ENCODE measurements at regions not wholly inside any gene's neighbourhood (a gene's known extent, or its start where the extent isn't known, plus 50 kb on each side); places are given as distances from the start of the nearest gene placed in this dataset.

DNA sequence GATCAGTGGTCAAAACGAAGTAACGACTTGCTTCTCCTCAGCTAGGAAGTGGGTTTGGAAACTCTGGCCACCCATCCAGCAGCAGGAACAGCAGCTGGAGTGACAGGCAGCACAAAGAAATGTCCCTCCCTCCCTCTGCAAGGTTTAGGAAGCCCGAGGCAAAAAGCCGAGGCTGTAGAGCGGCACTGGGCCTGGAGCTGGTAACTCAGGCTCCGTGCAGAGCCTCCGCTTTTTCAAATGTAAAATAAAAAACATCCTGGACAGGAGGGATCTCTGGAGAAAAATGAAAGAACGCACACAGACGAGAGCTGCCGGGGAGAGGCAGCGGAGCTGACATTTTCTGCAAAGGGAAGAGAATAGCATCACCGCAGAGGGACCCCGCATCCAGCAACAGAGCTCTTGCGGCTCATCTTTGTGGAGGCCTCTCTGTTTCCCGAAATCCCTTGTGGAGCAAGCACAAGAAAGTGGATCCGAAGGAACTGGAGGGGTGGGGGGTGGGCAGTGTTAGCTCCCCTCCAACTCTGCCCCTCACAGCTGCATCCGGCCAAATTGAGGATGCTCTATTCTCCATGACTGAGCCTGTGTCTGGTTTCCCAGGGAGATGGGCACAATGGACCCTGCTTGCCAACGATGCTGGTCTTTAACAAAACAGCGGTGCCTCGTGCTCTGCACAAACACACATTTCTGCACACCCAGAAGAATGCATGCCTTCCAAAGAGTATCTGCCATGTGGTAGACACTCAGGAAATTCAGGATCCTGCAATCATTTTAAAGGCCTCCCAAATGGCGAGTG is 335.5 kb upstream of the ZFHX3 start:
- CTCF ChIA-PET: no interaction called here
- POLR2A ChIA-PET: no interaction called here
- no peak for DNase-seq (ENCODE audit: extremely low spot score)
- TF ChIP-seq, protein P1, sequence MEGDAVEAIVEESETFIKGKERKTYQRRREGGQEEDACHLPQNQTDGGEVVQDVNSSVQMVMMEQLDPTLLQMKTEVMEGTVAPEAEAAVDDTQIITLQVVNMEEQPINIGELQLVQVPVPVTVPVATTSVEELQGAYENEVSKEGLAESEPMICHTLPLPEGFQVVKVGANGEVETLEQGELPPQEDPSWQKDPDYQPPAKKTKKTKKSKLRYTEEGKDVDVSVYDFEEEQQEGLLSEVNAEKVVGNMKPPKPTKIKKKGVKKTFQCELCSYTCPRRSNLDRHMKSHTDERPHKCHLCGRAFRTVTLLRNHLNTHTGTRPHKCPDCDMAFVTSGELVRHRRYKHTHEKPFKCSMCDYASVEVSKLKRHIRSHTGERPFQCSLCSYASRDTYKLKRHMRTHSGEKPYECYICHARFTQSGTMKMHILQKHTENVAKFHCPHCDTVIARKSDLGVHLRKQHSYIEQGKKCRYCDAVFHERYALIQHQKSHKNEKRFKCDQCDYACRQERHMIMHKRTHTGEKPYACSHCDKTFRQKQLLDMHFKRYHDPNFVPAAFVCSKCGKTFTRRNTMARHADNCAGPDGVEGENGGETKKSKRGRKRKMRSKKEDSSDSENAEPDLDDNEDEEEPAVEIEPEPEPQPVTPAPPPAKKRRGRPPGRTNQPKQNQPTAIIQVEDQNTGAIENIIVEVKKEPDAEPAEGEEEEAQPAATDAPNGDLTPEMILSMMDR (IDR thresholded peaks at IDR 0.05; ENCODE audit: control extremely low read depth, extremely low read depth, low read depth, missing control alignments): no peak

DNA sequence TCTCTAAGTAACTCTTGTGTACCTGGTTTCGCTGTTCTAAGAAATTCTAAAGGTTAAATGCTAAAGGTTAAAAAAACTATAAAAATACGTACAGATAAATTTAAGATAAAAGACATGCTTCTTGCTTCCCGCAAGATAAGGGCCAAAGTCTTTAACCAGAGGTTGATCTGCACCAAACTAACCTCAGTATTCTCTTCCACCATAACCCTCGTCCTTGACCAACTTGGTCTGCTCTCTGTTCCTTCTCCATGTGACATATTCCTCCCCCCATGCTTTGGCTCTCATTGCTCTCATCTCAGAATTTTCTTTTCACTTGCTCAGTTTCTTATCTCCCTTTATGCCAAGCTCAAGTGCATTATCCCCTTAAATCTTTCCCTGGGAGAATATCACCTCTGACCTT is 330.5 kb upstream of the ZFHX3 start:
- TF ChIP-seq, protein P1 (IDR thresholded peaks at IDR 0.05; ENCODE audit: control extremely low read depth, extremely low read depth, low read depth, missing control alignments): no peak
- CTCF ChIA-PET: interaction anchor here (0.8 kb wide), 1 partner anchor 247 kb away, joined by 3 read pairs; no protein-coding TSS in a partner anchor
- POLR2A ChIA-PET: no interaction called here
- DNase-seq (ENCODE audit: extremely low spot score): no peak

DNA sequence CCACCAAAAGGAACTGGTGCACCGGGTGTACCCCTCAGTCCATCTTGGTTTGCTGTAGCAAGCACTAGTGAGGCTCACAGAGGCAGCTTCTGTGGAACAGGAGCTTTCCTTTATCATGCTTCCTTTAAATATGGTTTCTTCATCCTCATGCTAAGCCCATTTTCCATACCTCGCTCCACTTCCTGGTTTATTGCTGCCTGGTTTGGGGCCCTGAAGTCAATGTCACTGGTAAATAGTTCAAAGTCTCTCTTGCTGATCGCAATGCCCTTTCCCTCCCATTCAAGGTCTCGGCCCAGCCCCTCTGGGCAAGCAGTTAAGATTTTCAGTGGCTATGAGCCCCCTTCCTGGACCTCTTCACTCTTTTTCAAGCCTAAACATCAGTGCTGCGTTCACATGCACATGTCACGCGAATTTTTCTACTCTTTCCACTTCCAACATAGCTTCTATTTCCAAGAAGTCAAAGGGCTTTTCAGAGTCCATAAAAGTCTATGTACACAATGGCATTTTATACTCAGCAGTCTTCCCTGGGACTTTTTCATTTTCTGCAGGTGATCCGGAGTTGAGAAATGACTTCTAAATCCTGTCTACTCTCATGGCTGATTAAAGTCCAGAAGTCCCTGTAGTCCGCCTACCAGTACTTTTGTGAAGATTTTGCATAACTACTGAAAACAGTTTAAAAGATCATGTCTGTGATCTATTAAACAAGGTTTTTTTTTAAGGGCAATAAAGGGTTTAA is 323.8 kb upstream of the ZFHX3 start:
- ChIA-PET POLR2A (no interaction called here), CTCF (interaction anchor here (0.7 to 1.5 kb wide), 2 partner anchors 10 to 11 kb away, joined by 3 read pairs; no protein-coding TSS in a partner anchor)
- TF ChIP-seq, protein P1 (IDR thresholded peaks at IDR 0.05; ENCODE audit: control extremely low read depth, extremely low read depth, low read depth, missing control alignments): no peak
- DNase-seq (ENCODE audit: extremely low spot score): no peak

DNA sequence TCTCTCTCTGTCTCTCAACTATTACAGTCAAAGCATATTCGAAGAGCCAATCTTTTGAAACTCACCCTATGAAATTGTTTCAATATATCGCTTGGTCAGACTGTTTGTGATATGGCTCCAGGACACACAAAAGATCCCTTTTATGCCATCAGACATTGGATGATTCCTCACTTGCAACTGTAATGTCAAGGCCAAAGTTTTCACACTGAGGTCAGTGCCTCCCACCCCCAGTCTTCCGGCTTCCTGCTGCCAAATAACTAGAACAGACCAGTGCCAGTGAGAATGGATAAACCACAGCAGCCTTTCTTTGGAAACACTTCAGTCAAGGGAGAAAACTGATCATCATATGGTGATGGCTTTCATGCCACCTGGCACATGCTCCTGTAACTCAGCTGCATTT is 321.9 kb upstream of the ZFHX3 start:
- TF ChIP-seq, protein P1 (IDR thresholded peaks at IDR 0.05; ENCODE audit: control extremely low read depth, extremely low read depth, low read depth, missing control alignments): no peak
- no peak for DNase-seq (ENCODE audit: extremely low spot score)
- CTCF ChIA-PET: interaction anchor here (1.2 kb wide), 1 partner anchor 37 kb away, joined by 3 read pairs; no protein-coding TSS in a partner anchor
- POLR2A ChIA-PET: no interaction called here

DNA sequence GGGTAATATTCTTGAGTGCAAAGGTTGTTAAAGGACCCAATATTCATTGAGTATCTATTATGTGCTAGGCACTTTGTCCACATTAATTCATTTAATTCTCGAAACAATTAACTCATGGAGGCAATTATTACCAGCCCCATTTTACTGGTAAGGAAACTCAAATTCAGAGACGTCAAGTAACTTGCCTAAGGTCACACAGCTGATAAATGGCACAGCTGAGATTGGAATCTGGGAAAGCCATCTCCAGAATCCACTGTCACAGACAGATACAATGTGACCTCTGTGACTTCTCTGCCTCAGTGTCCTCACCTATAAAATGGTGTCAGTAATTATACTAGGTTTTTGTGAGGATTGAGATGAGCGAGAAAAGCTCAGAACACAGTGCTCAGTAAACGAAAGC is 320.8 kb upstream of the ZFHX3 start:
- CTCF ChIA-PET: interaction anchor here (1.1 kb wide), 1 partner anchor 12 kb away, joined by 3 read pairs; no protein-coding TSS in a partner anchor
- DNase-seq (ENCODE audit: extremely low spot score): no peak
- POLR2A ChIA-PET: no interaction called here
- TF ChIP-seq, protein P1 (IDR thresholded peaks at IDR 0.05; ENCODE audit: control extremely low read depth, extremely low read depth, low read depth, missing control alignments): no peak

DNA sequence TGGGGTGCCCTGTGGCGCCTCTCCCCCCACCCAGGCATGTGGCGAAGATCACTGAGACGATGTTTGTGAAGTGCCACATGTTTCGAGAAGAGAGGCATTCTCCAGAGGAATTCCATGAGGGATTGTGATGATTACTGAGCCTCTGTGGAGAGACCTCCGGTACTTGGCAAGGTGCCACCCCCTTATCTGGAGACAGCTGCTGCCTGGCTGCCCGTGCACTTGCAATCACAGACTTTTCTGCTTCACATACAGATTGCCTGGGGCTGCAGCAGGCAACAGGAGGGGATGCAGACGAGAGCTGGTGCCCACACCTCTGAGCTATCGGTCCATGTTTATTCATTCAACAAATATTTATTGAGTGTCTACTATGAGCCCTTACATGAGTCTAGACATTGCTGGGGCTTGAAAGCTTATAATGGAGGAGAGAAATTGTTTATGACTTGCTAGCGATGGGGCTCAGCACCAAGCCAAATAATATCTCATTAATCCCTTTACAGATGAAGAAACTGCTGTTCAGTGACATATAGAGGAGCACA is 317.2 kb upstream of the ZFHX3 start:
- TF ChIP-seq, protein P1 (IDR thresholded peaks at IDR 0.05; ENCODE audit: control extremely low read depth, extremely low read depth, low read depth, missing control alignments): no peak
- ChIA-PET POLR2A (no interaction called here), CTCF (no interaction called here)
- DNase-seq (ENCODE audit: extremely low spot score): no peak

All from GM10248 (cell line).